Endothelial cell of hepatic sinusoid (primary cell): ENCODE measurements at regions not wholly inside any gene's neighbourhood (a gene's known extent, or its start where the extent isn't known, plus 50 kb on each side); places are given as distances from the start of the nearest gene placed in this dataset.
"Not testable (repeated sequence)": the region's sequence is repeated elsewhere in the genome, so short reads cannot be mapped to it uniquely, and the experiment has no call there.

Source experiments
- in situ Hi-C: cut with HindIII; loops from 2 replicates; pipeline ENCODE4 v1.10.0; 2017; ENCODE audit warnings: low sequenced_read_pairs

- in situ Hi-C loops = no loop called here
Observed at GRCh38 chr11:81804858-81805257, 928.8 kb downstream of the FAM181B start.

- in situ Hi-C loops = no loop called here
Observed at GRCh38 chr11:81802591-81802990, 931.1 kb downstream of the FAM181B start.

- in situ Hi-C loops = no loop called here
Observed at GRCh38 chr11:81792416-81792815, 941.2 kb downstream of the FAM181B start.

- in situ Hi-C loops = no loop called here
Observed at GRCh38 chr11:81787584-81788049, 946.0 kb downstream of the FAM181B start.

GRCh38 chr11:81772166-81772565, 961.5 kb downstream of the FAM181B start:
- in situ Hi-C loops = no loop called here

- in situ Hi-C loops = not testable (repeated sequence)
Observed at GRCh38 chr11:81769906-81770305, 963.8 kb downstream of the FAM181B start.

- in situ Hi-C loops = no loop called here
Observed at GRCh38 chr11:81756864-81757595, 976.6 kb downstream of the FAM181B start.

GRCh38 chr11:81749245-81749644, 984.4 kb downstream of the FAM181B start:
- in situ Hi-C loops = no loop called here

GRCh38 chr11:81744336-81745116, 989.1 kb downstream of the FAM181B start:
- in situ Hi-C loops = no loop called here

GRCh38 chr11:81725701-81726100, 1008.0 kb downstream of the FAM181B start:
- in situ Hi-C loops = no loop called here

- in situ Hi-C loops = no loop called here
Observed at GRCh38 chr11:81717695-81718094, 1016.0 kb downstream of the FAM181B start.

- in situ Hi-C loops = no loop called here
Observed at GRCh38 chr11:81707881-81708280, 1025.8 kb downstream of the FAM181B start.

- in situ Hi-C loops = no loop called here
Observed at GRCh38 chr11:81705283-81705682, 1028.4 kb downstream of the FAM181B start.

- in situ Hi-C loops = no loop called here
Observed at GRCh38 chr11:81700076-81700475, 1033.6 kb downstream of the FAM181B start.

- in situ Hi-C loops = no loop called here
Observed at GRCh38 chr11:81687057-81687456, 1046.6 kb downstream of the FAM181B start.

GRCh38 chr11:81674211-81674610, 1059.5 kb downstream of the FAM181B start:
- in situ Hi-C loops = no loop called here

GRCh38 chr11:81673001-81673400, 1060.7 kb downstream of the FAM181B start:
- in situ Hi-C loops = no loop called here

- in situ Hi-C loops = no loop called here
Observed at GRCh38 chr11:81669935-81670543, 1063.6 kb downstream of the FAM181B start.

GRCh38 chr11:81658722-81659121, 1074.9 kb downstream of the FAM181B start:
- in situ Hi-C loops = no loop called here

GRCh38 chr11:81655351-81655750, 1078.3 kb downstream of the FAM181B start:
- in situ Hi-C loops = no loop called here

- in situ Hi-C loops = no loop called here
Observed at GRCh38 chr11:81647374-81647773, 1086.3 kb downstream of the FAM181B start.
